ENCODE measurements at regions not wholly inside any gene's neighbourhood (a gene's known extent, or its start where the extent isn't known, plus 50 kb on each side); places are given as distances from the start of the nearest gene placed in this dataset.

DNA sequence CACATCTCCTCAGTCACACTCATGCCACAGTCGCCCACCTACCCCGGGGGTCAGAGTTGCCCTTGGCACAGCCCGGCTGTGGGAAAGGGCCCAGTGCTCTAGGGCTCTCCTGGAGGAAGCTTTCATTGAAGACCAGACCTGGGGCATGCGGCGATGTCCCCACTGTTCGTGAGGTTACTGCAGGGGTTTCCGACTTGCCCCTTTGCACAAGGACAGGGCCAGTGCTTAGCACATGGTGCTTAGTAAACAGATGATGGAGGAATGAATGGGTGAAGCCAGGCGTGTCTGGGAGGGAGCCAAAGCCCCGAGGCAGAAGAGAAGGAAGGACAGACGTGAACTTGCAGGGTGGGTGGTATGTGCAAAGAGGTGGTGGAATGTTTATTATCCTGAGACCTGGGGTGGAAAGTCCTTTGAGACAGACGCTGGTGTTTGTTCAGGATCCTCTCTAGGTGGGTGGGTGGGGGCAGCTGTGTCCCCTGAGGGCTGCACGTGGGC, 205.9 kb upstream of the ARL4C start:
- TF ChIP-seq, protein P1, sequence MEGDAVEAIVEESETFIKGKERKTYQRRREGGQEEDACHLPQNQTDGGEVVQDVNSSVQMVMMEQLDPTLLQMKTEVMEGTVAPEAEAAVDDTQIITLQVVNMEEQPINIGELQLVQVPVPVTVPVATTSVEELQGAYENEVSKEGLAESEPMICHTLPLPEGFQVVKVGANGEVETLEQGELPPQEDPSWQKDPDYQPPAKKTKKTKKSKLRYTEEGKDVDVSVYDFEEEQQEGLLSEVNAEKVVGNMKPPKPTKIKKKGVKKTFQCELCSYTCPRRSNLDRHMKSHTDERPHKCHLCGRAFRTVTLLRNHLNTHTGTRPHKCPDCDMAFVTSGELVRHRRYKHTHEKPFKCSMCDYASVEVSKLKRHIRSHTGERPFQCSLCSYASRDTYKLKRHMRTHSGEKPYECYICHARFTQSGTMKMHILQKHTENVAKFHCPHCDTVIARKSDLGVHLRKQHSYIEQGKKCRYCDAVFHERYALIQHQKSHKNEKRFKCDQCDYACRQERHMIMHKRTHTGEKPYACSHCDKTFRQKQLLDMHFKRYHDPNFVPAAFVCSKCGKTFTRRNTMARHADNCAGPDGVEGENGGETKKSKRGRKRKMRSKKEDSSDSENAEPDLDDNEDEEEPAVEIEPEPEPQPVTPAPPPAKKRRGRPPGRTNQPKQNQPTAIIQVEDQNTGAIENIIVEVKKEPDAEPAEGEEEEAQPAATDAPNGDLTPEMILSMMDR (IDR thresholded peaks at IDR 0.05) = no peak
- no peak for TF ChIP-seq POLR2AphosphoS5 (IDR thresholded peaks at IDR 0.05)

All from suprapubic skin (tissue), 3 donors.